T-helper 2 cell (primary cell): ENCODE measurements at regions not wholly inside any gene's neighbourhood (a gene's known extent, or its start where the extent isn't known, plus 50 kb on each side); places are given as distances from the start of the nearest gene placed in this dataset.

Experiments
- DNase-seq, 5 experiments: peaks; one replicate each; pipeline versions ENCODE4 v3.0.0 to v3.0.0-alpha.2; 2012 to 2022

- DNase-seq, result no peak
Measured at GRCh38 chr3:168885028-168885427, 778.5 kb downstream of the MECOM start.

DNA sequence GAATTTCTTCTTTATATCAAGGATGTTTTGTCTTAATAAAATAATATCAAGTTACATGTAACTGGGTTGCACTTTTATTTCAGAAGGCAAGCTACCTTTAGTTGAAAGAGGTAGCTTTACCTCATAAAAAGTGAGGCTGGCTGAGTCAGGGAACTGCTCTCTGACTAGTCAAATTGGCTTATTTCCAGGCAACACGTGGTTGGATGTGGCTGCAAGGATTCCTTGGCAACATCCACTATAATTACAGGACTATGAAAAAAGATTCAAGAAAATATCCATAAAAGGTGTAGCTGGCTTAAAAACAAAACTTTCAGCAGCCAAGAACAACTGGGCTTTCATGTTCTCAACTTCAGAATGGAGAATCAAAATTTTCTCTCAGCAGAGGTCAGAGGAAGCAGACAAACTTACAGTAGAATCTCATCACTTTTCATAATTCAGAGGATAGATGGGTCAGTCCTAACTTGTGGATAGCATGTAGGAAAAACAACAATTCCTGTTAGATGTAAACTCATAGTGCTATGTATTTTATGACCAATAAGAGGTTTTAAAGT, 779.1 kb downstream of the MECOM start:
- no peak for DNase-seq

- DNase-seq, result no peak
Measured at GRCh38 chr3:168883145-168883544, 780.4 kb downstream of the MECOM start.

- DNase-seq, result no peak
Measured at GRCh38 chr3:168881804-168882203, 781.7 kb downstream of the MECOM start.

GRCh38 chr3:168878655-168879054, 782.9 kb upstream of the GOLIM4 start:
- DNase-seq, result no peak

GRCh38 chr3:168877899-168878298, 782.2 kb upstream of the GOLIM4 start:
- DNase-seq, result no peak

- no peak for DNase-seq
Measured at GRCh38 chr3:168876346-168877035, 780.8 kb upstream of the GOLIM4 start.

GRCh38 chr3:168872826-168873225, 777.1 kb upstream of the GOLIM4 start:
- no peak for DNase-seq

DNA sequence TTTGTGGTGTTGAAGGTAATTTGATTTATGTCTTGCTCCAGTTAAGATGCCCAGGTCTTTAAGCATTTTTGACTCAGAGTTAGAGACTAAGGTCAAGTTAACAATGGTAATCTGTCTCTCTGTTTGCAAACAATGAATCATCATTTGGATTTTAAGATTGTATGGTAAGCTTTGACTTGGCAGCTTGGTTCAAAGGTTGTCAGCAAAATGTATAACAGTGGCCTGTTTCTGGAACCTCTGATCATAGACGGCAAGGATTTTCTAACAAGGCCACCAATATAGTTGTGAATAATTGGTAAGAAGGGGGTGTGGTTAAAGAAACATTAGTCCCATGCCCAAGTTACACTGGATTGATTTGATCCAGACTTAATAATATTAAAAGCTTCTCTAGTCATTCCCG, 775.2 kb upstream of the GOLIM4 start:
- DNase-seq, result no peak

DNA sequence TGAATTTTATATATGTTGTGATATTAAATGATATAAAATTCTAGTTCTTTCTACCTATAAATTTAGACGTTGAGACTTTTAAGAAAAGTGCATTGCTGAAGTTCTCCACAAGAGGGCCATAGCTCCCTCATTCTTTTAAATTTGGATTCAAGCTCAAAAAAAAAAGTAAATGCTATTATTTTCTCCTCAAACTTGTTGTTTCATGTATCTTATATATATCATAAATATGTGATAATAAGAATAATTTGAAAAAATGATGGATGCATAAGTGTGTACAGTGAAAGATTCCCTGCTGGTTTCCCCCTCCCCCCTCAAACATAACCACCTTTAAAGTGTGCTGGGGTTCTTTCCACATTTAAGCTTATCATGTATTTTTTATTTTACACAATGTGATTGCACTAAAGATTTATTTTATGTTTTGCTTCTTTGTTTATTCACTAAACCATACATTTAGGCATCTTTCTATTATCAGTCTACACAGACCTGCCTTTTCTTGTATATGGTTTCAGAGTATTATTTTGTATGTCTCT, 769.4 kb upstream of the GOLIM4 start:
- no peak for DNase-seq

GRCh38 chr3:168864107-168865021, 768.6 kb upstream of the GOLIM4 start:
- DNase-seq, result no peak

- no peak for DNase-seq
Measured at GRCh38 chr3:168863561-168863960, 767.8 kb upstream of the GOLIM4 start.

GRCh38 chr3:168862466-168862865, 766.7 kb upstream of the GOLIM4 start:
- no peak for DNase-seq

- no peak for DNase-seq
Measured at GRCh38 chr3:168860592-168860991, 764.9 kb upstream of the GOLIM4 start.

GRCh38 chr3:168860028-168860427, 764.3 kb upstream of the GOLIM4 start:
- DNase-seq, result no peak

DNA sequence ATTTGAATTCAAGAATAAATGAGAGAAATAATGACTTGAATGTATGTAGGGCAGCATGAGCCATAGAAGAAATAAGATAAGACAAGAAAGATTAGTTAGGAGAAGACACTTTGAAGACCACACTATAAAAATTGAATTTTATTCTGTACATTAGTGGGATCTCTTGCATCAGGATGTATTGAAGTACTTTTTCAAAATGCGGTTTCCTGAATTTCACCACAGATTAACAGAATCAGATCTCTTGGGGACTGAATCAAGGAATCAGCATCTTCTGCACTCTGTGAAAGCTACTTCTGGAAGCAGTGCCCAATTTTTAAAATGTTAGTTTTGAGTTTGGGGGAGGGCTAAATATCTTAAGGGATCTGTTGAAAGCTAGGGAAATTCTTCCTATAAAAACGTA, 763.9 kb upstream of the GOLIM4 start:
- no peak for DNase-seq

DNA sequence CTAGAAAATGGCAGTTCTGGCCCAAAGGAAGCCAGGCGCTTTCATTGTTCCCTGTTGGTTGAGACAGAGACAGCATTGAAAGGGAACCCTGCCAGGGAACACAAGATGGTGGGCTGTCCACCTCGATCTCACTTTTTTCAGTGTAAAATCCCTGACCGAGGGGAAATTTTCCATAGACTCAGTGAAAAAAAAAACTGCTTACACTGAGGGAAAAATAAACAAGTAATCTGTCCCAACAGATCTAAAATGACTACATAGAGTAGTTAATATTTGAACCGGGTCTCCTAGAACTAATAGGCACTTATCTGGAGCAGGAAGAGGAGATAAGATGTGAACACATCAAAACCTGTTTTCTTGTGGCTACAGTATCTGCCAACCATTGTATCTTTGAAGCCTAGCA, 763.4 kb upstream of the GOLIM4 start:
- DNase-seq, result no peak

DNA sequence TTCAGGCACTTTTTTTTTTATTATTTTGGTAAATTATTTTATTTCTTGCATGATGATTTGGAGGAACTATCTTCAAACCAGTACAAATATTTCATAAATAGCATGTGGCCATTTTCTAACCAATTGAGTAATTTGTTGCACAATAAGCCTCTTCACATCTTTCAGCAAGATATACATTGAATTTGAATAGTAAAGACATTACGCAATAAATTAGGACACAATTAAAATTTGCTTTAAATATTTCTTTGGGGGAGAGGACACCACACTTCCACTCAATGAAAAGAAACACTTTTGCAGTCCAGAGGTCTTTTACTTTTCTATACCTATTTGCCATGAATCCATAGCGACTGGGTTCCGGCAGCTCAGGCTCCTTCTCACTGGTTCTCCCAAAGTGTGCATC, 762.6 kb upstream of the GOLIM4 start:
- no peak for DNase-seq

- DNase-seq, result no peak
Measured at GRCh38 chr3:168850109-168850508, 754.4 kb upstream of the GOLIM4 start.

DNA sequence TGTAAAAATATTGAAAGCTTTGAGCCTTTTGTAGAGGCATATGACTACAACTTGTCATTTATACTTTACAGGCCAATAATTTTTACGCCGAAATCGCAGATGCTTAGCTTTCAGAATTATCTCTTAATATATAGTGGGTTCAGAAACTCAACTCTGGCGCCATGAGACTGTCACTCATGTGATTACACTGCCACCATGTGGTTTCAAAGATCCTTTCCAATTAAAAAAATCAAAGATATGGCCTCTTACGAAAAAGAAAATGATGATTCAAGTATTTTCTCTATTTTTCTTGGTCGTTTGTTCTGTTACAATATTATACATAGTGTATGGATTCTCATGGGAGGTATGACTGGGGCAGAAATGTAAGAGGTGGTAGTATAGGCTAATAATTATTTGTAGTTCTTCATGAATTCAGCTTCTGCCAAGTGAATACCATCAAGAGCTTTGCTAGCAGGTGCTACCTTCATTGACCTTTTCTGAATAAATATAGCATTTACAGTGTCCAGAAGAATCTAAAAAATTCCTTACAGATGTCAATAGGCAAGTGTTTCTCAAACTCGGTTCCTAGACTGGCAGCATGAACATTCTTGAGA, 751.7 kb upstream of the GOLIM4 start:
- DNase-seq, result peak in 1 of 5 experiments; percentile 16

GRCh38 chr3:168844894-168845482, 749.3 kb upstream of the GOLIM4 start:
- no peak for DNase-seq

GRCh38 chr3:168844472-168844871, 748.7 kb upstream of the GOLIM4 start:
- no peak for DNase-seq

- DNase-seq, result no peak
Measured at GRCh38 chr3:168843481-168843880, 747.8 kb upstream of the GOLIM4 start.
